ENCODE measurements at regions not wholly inside any gene's neighbourhood (a gene's known extent, or its start where the extent isn't known, plus 50 kb on each side); places are given as distances from the start of the nearest gene placed in this dataset.

GRCh38 chr2:206381881-206382280 is 61.5 kb upstream of the ADAM23 start:
- no peaks in the 10 kb centered on the region for H4K20me1 ChIP-seq (ENCODE audit: insufficient read depth, low read length, poor library complexity, severe bottlenecking)
- H3K36me3 ChIP-seq (ENCODE audit: insufficient read depth, low read length), result no peaks in the 10 kb centered on the region
- H3K4me2 ChIP-seq (ENCODE audit: low read depth, low read length, poor library complexity, severe bottlenecking), result no peak overlapping the region
- H3K9me2 ChIP-seq (replicated peaks; ENCODE audit: low read depth, low read length), result no peaks in the 10 kb centered on the region
- H3K4me3 ChIP-seq (ENCODE audit: low read length, poor library complexity, severe bottlenecking), result no peak overlapping the region
- H3K9ac ChIP-seq (ENCODE audit: low read depth, low read length, poor library complexity, severe bottlenecking), result no peak overlapping the region
- no peak overlapping the region for H2AFZ ChIP-seq (ENCODE audit: low read length)
- H3K27me3 ChIP-seq (ENCODE audit: insufficient read depth, low read length, poor library complexity, severe bottlenecking), result no peaks in the 10 kb centered on the region
- no peak for TF ChIP-seq EZH2phosphoT487 (IDR thresholded peaks at IDR 0.05; ENCODE audit: borderline replicate concordance)
- no peak for TF ChIP-seq CTCF (conservative IDR thresholded peaks at IDR 0.05; ENCODE audit: low read length)
- peaks cover 8% of the 10 kb centered on the region for H3K9me3 ChIP-seq (ENCODE audit: insufficient read depth, low read depth, low read length)
- H3F3A ChIP-seq (ENCODE audit: low read depth), result no peaks in the 10 kb centered on the region
- H3K4me1 ChIP-seq (ENCODE audit: insufficient read depth, low read length, poor library complexity, severe bottlenecking), result no peaks in the 10 kb centered on the region
- H3K79me2 ChIP-seq (ENCODE audit: insufficient read depth, low read length), result no peaks in the 10 kb centered on the region

- Histone ChIP-seq H3K9ac (ENCODE audit: low read depth, low read length, poor library complexity, severe bottlenecking) (no peak overlapping the region), H3K36me3 (ENCODE audit: insufficient read depth, low read length) (no peaks in the 10 kb centered on the region), H3K4me2 (ENCODE audit: low read depth, low read length, poor library complexity, severe bottlenecking) (no peak overlapping the region), H3F3A (ENCODE audit: low read depth) (no peaks in the 10 kb centered on the region), H3K9me2 (replicated peaks; ENCODE audit: low read depth, low read length) (no peaks in the 10 kb centered on the region), H3K4me1 (ENCODE audit: insufficient read depth, low read length, poor library complexity, severe bottlenecking) (no peaks in the 10 kb centered on the region), H4K20me1 (ENCODE audit: insufficient read depth, low read length, poor library complexity, severe bottlenecking) (no peaks in the 10 kb centered on the region), H3K9me3 (ENCODE audit: insufficient read depth, low read depth, low read length) (peaks cover 8% of the 10 kb centered on the region), H3K27me3 (ENCODE audit: insufficient read depth, low read length, poor library complexity, severe bottlenecking) (no peaks in the 10 kb centered on the region), H3K79me2 (ENCODE audit: insufficient read depth, low read length) (no peaks in the 10 kb centered on the region), H2AFZ (ENCODE audit: low read length) (no peak overlapping the region), H3K4me3 (ENCODE audit: low read length, poor library complexity, severe bottlenecking) (no peak overlapping the region)
- TF ChIP-seq EZH2phosphoT487 (IDR thresholded peaks at IDR 0.05; ENCODE audit: borderline replicate concordance) (no peak), CTCF (conservative IDR thresholded peaks at IDR 0.05; ENCODE audit: low read length) (no peak)
These were observed 59.7 kb upstream of the ADAM23 start for GRCh38 chr2:206383669-206384068.

- no peaks in the 10 kb centered on the region for H3K9me2 ChIP-seq (replicated peaks; ENCODE audit: low read depth, low read length)
- H3K27me3 ChIP-seq (ENCODE audit: insufficient read depth, low read length, poor library complexity, severe bottlenecking), result no peaks in the 10 kb centered on the region
- H3K4me2 ChIP-seq (ENCODE audit: low read depth, low read length, poor library complexity, severe bottlenecking), result no peak overlapping the region
- no peaks in the 10 kb centered on the region for H3K79me2 ChIP-seq (ENCODE audit: insufficient read depth, low read length)
- no peaks in the 10 kb centered on the region for H3K36me3 ChIP-seq (ENCODE audit: insufficient read depth, low read length)
- no peak overlapping the region for H3K4me3 ChIP-seq (ENCODE audit: low read length, poor library complexity, severe bottlenecking)
- H3K9me3 ChIP-seq (ENCODE audit: insufficient read depth, low read depth, low read length), result peaks cover 8% of the 10 kb centered on the region
- H3K9ac ChIP-seq (ENCODE audit: low read depth, low read length, poor library complexity, severe bottlenecking), result no peak overlapping the region
- H4K20me1 ChIP-seq (ENCODE audit: insufficient read depth, low read length, poor library complexity, severe bottlenecking), result no peaks in the 10 kb centered on the region
- no peak for TF ChIP-seq EZH2phosphoT487 (IDR thresholded peaks at IDR 0.05; ENCODE audit: borderline replicate concordance)
- no peak for TF ChIP-seq CTCF (conservative IDR thresholded peaks at IDR 0.05; ENCODE audit: low read length)
- no peaks in the 10 kb centered on the region for H3F3A ChIP-seq (ENCODE audit: low read depth)
- H3K4me1 ChIP-seq (ENCODE audit: insufficient read depth, low read length, poor library complexity, severe bottlenecking), result no peaks in the 10 kb centered on the region
- H2AFZ ChIP-seq (ENCODE audit: low read length), result no peak overlapping the region
These were observed 55.5 kb upstream of the ADAM23 start for GRCh38 chr2:206387808-206388207.
